GM06990 (cell line): ENCODE measurements at regions not wholly inside any gene's neighbourhood (a gene's known extent, or its start where the extent isn't known, plus 50 kb on each side); places are given as distances from the start of the nearest gene placed in this dataset.

ENCODE experiments used
- DNase-seq: peaks from one replicate; pipeline ENCODE4 v3.0.0-alpha.2; 2011; ENCODE audit not compliant: insufficient read length; ENCODE audit errors: extremely low read depth
- H3K27me3 ChIP-seq: replicated peaks from 2 replicates; pipeline ENCODE4 v1.6.0; 2011; ENCODE audit warnings: low read length; ENCODE audit not compliant: control insufficient read depth, insufficient read depth
- H3K36me3 ChIP-seq: 2 replicates; pipeline ENCODE4 v1.5.1; 2011; ENCODE audit warnings: low read length; ENCODE audit not compliant: control insufficient read depth, insufficient read depth
- H3K4me3 ChIP-seq: replicated peaks from 2 replicates; pipeline ENCODE4 v1.5.1; 2011; ENCODE audit warnings: low read depth, mild to moderate bottlenecking, control low read depth, low read length
- TF ChIP-seq, protein P1 (sequence below): IDR thresholded peaks from 2 replicates; pipeline ENCODE4 v1.5.1; 2011; ENCODE audit warnings: low read length, control low read depth, mild to moderate bottlenecking, inconsistent platforms; ENCODE audit not compliant: insufficient read depth, poor library complexity, severe bottlenecking

DNA sequence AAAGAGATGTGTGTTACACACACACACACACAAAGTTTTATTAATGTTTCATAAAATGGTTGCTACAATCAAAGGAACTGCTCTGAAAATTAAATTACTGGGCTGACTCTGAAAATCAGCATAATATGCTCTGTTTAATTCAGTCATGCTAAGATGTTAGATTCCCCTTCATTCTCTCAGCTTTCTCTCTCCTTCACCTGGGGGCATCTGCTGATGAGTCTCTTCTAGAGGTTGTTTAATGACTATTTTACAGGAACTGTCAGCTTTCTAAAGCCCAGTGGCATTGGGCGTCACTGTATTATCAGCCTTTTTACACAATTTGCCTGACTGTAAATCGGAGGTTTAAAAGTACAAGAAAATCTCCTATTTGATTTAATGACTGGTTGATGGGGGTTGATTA, 559.7 kb upstream of the POU3F2 start:
- H3K4me3 ChIP-seq = no peak overlapping the region
- H3K27me3 ChIP-seq = no peaks in the 10 kb centered on the region
- no peaks in the 10 kb centered on the region for H3K36me3 ChIP-seq
- TF ChIP-seq, protein P1, sequence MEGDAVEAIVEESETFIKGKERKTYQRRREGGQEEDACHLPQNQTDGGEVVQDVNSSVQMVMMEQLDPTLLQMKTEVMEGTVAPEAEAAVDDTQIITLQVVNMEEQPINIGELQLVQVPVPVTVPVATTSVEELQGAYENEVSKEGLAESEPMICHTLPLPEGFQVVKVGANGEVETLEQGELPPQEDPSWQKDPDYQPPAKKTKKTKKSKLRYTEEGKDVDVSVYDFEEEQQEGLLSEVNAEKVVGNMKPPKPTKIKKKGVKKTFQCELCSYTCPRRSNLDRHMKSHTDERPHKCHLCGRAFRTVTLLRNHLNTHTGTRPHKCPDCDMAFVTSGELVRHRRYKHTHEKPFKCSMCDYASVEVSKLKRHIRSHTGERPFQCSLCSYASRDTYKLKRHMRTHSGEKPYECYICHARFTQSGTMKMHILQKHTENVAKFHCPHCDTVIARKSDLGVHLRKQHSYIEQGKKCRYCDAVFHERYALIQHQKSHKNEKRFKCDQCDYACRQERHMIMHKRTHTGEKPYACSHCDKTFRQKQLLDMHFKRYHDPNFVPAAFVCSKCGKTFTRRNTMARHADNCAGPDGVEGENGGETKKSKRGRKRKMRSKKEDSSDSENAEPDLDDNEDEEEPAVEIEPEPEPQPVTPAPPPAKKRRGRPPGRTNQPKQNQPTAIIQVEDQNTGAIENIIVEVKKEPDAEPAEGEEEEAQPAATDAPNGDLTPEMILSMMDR = no peak
- DNase-seq = no peak

- H3K27me3 ChIP-seq = no peaks in the 10 kb centered on the region
- DNase-seq = no peak
- TF ChIP-seq, protein P1 = no peak
- H3K4me3 ChIP-seq = no peak overlapping the region
- H3K36me3 ChIP-seq = no peaks in the 10 kb centered on the region
Observed at GRCh38 chr6:98280492-98280891, 553.9 kb upstream of the POU3F2 start.

DNA sequence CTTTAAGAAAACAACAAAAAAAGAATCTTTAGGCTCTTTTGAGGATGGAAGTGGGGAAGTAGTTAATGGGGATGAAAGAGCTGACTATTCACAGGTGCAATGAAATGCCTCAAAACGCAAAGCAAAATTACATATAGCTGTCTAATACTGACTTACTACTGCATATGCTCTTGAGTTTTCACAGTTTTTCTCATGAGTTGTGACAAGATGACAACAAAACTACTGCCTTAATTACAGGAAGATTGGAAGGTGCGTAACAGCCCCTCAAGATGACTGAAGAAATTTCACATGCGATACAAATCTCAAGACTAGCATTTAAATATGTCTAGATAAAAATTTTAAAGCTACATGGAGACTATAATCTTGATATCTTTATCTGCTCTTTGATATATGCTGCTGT, 547.8 kb upstream of the POU3F2 start:
- no peaks in the 10 kb centered on the region for H3K27me3 ChIP-seq
- TF ChIP-seq, protein P1 = no peak
- no peaks in the 10 kb centered on the region for H3K36me3 ChIP-seq
- no peak for DNase-seq
- no peak overlapping the region for H3K4me3 ChIP-seq

- no peak overlapping the region for H3K4me3 ChIP-seq
- H3K36me3 ChIP-seq = no peaks in the 10 kb centered on the region
- TF ChIP-seq, protein P1 = no peak
- H3K27me3 ChIP-seq = no peaks in the 10 kb centered on the region
- DNase-seq = no peak
Observed at GRCh38 chr6:98287876-98288275, 546.5 kb upstream of the POU3F2 start.

GRCh38 chr6:98292810-98293209, 541.6 kb upstream of the POU3F2 start:
- TF ChIP-seq, protein P1 = no peak
- Histone ChIP-seq H3K27me3 (no peaks in the 10 kb centered on the region), H3K36me3 (no peaks in the 10 kb centered on the region), H3K4me3 (no peak overlapping the region)
- no peak for DNase-seq

DNA sequence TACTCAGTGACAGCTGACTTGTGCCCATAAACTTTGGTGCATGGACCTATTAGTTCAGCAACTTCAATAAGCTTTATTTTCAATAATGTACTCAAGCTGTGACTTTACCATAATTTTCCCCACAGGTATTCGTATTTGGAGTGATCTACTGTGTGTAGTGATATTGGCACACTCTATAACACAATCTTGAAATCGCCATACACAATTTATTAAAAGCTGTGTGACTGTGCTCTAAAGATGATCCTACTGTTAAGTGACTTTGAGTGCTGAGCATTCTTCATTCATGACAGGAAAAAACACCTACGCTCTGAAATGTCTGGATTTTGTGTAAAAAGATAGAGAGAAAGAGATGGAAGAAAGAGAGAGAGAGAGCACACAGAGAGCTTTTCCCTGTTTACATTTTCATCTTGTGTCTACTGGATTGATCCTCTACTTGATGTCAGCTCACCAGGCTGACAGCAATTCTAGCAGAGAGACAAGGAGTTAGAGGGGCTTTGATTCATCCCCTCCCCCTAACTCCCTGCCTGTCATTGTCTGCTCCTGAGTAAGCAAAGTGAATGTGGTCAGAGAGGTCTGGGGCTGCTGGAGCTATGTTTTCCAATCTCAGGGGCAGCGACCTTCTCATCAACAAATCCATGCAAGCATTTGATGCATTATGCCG, 538.7 kb upstream of the POU3F2 start:
- H3K27me3 ChIP-seq = no peaks in the 10 kb centered on the region
- TF ChIP-seq, protein P1 = no peak
- no peak for DNase-seq

More for the DNA sequence above, 538.7 kb upstream of the POU3F2 start:
- no peaks in the 10 kb centered on the region for H3K36me3 ChIP-seq
- no peak overlapping the region for H3K4me3 ChIP-seq
